Stimulated activated memory B cell treated with anti-CD40 and anti-IgM and Interleukin-4, amounts not matched to agents 10 μg/mL and 1 μg/mL and 100 μg/mL, for 72 hours (primary cell): ENCODE measurements at regions not wholly inside any gene's neighbourhood (a gene's known extent, or its start where the extent isn't known, plus 50 kb on each side); places are given as distances from the start of the nearest gene placed in this dataset.
A peak's percentile ranks its signal among the peaks of the same experiment; 100 is the strongest.

Experiments used
- ATAC-seq: fragments of 150-1000 bp; cut with Tn5 transposase; 2 replicates; pipeline ENCODE4 v1.10.0; 2021
- H3K27ac Mint-ChIP-seq: one replicate; pipeline ENCODE4 v1.8.0; 2022; ENCODE audit warnings: mild to moderate bottlenecking, mixed read lengths
- H3K27me3 Mint-ChIP-seq: one replicate; pipeline ENCODE4 v1.8.0; 2022; ENCODE audit warnings: mixed read lengths
- H3K36me3 Mint-ChIP-seq: one replicate; pipeline ENCODE4 v1.8.0; 2022; ENCODE audit warnings: mixed read lengths
- H3K4me1 Mint-ChIP-seq: one replicate; pipeline ENCODE4 v1.8.0; 2022; ENCODE audit warnings: mixed read lengths
- H3K4me3 Mint-ChIP-seq: one replicate; pipeline ENCODE4 v1.8.0; 2022; ENCODE audit warnings: mild to moderate bottlenecking, moderate library complexity, mixed read lengths
- H3K9me3 Mint-ChIP-seq: one replicate; pipeline ENCODE4 v1.8.0; 2022; ENCODE audit warnings: mixed read lengths

- Mint-ChIP-seq H3K27ac (no peak overlapping the region), H3K9me3 (peaks cover 5% of the 10 kb centered on the region), H3K27me3 (no peaks in the 10 kb centered on the region), H3K4me3 (no peak overlapping the region), H3K36me3 (no peaks in the 10 kb centered on the region), H3K4me1 (no peaks in the 10 kb centered on the region)
- no peak for ATAC-seq
These were observed 329.2 kb downstream of the OSTF1 start for GRCh38 chr9:75417471-75417870.

GRCh38 chr9:75418518-75418917, 330.2 kb downstream of the OSTF1 start:
- H3K36me3 Mint-ChIP-seq, result no peaks in the 10 kb centered on the region
- H3K9me3 Mint-ChIP-seq, result peaks cover 5% of the 10 kb centered on the region
- no peaks in the 10 kb centered on the region for H3K4me1 Mint-ChIP-seq
- no peak overlapping the region for H3K4me3 Mint-ChIP-seq
- no peak overlapping the region for H3K27ac Mint-ChIP-seq
- ATAC-seq, result no peak
- H3K27me3 Mint-ChIP-seq, result no peaks in the 10 kb centered on the region

GRCh38 chr9:75422944-75423522, 334.7 kb downstream of the OSTF1 start:
- ATAC-seq, result no peak
- Mint-ChIP-seq H3K36me3 (no peaks in the 10 kb centered on the region), H3K27ac (no peak overlapping the region), H3K4me1 (no peaks in the 10 kb centered on the region), H3K4me3 (no peak overlapping the region), H3K9me3 (peaks cover 10% of the 10 kb centered on the region), H3K27me3 (no peaks in the 10 kb centered on the region)

- Mint-ChIP-seq H3K9me3 (no peaks in the 10 kb centered on the region), H3K4me1 (no peaks in the 10 kb centered on the region), H3K27ac (no peak overlapping the region), H3K27me3 (no peaks in the 10 kb centered on the region), H3K36me3 (no peaks in the 10 kb centered on the region), H3K4me3 (no peak overlapping the region)
- ATAC-seq, result no peak
These were observed 341.5 kb downstream of the OSTF1 start for GRCh38 chr9:75429531-75430475.

- no peak for ATAC-seq
These were observed 343.1 kb downstream of the OSTF1 start for GRCh38 chr9:75431375-75431774.

GRCh38 chr9:75432386-75432785, 344.1 kb downstream of the OSTF1 start:
- no peak overlapping the region for H3K27ac Mint-ChIP-seq
- no peaks in the 10 kb centered on the region for H3K27me3 Mint-ChIP-seq
- H3K9me3 Mint-ChIP-seq, result no peaks in the 10 kb centered on the region
- H3K4me1 Mint-ChIP-seq, result no peaks in the 10 kb centered on the region
- no peaks in the 10 kb centered on the region for H3K36me3 Mint-ChIP-seq
- no peak for ATAC-seq
- no peak overlapping the region for H3K4me3 Mint-ChIP-seq

More at GRCh38 chr9:75431375-75431774, 343.1 kb downstream of the OSTF1 start:
- Mint-ChIP-seq H3K4me1 (no peaks in the 10 kb centered on the region), H3K36me3 (no peaks in the 10 kb centered on the region), H3K9me3 (no peaks in the 10 kb centered on the region), H3K4me3 (no peak overlapping the region), H3K27ac (no peak overlapping the region), H3K27me3 (no peaks in the 10 kb centered on the region)

GRCh38 chr9:75432888-75433287, 344.6 kb downstream of the OSTF1 start:
- no peaks in the 10 kb centered on the region for H3K4me1 Mint-ChIP-seq
- no peak overlapping the region for H3K27ac Mint-ChIP-seq
- no peaks in the 10 kb centered on the region for H3K36me3 Mint-ChIP-seq
- no peak overlapping the region for H3K4me3 Mint-ChIP-seq
- no peaks in the 10 kb centered on the region for H3K27me3 Mint-ChIP-seq
- peaks cover 2% of the 10 kb centered on the region for H3K9me3 Mint-ChIP-seq
- no peak for ATAC-seq

GRCh38 chr9:75438716-75439115, 350.4 kb downstream of the OSTF1 start:
- no peak overlapping the region for H3K27ac Mint-ChIP-seq
- no peaks in the 10 kb centered on the region for H3K4me1 Mint-ChIP-seq
- H3K4me3 Mint-ChIP-seq, result no peak overlapping the region
- H3K9me3 Mint-ChIP-seq, result peaks cover 8% of the 10 kb centered on the region
- H3K36me3 Mint-ChIP-seq, result no peaks in the 10 kb centered on the region
- H3K27me3 Mint-ChIP-seq, result no peaks in the 10 kb centered on the region
- peak; percentile 24 for ATAC-seq

- ATAC-seq, result no peak
- H3K27me3 Mint-ChIP-seq, result no peaks in the 10 kb centered on the region
- H3K4me1 Mint-ChIP-seq, result no peaks in the 10 kb centered on the region
- peaks cover 9% of the 10 kb centered on the region for H3K9me3 Mint-ChIP-seq
- H3K27ac Mint-ChIP-seq, result no peak overlapping the region
- no peak overlapping the region for H3K4me3 Mint-ChIP-seq
- no peaks in the 10 kb centered on the region for H3K36me3 Mint-ChIP-seq
These were observed 352.6 kb downstream of the OSTF1 start for GRCh38 chr9:75440914-75441313.

GRCh38 chr9:75445144-75445543, 356.8 kb downstream of the OSTF1 start:
- H3K4me3 Mint-ChIP-seq, result no peak overlapping the region
- H3K36me3 Mint-ChIP-seq, result no peaks in the 10 kb centered on the region
- peaks cover 6% of the 10 kb centered on the region for H3K9me3 Mint-ChIP-seq
- no peaks in the 10 kb centered on the region for H3K4me1 Mint-ChIP-seq
- H3K27ac Mint-ChIP-seq, result no peak overlapping the region
- no peaks in the 10 kb centered on the region for H3K27me3 Mint-ChIP-seq
- ATAC-seq, result no peak

GRCh38 chr9:75447281-75447680, 359.0 kb downstream of the OSTF1 start:
- Mint-ChIP-seq H3K4me1 (no peaks in the 10 kb centered on the region), H3K9me3 (peaks cover 6% of the 10 kb centered on the region), H3K27ac (no peak overlapping the region), H3K4me3 (no peak overlapping the region), H3K27me3 (no peaks in the 10 kb centered on the region), H3K36me3 (no peaks in the 10 kb centered on the region)
- ATAC-seq, result no peak

- H3K9me3 Mint-ChIP-seq, result peaks cover 5% of the 10 kb centered on the region
- no peaks in the 10 kb centered on the region for H3K36me3 Mint-ChIP-seq
- H3K4me3 Mint-ChIP-seq, result no peak overlapping the region
- no peak for ATAC-seq
- H3K27me3 Mint-ChIP-seq, result no peaks in the 10 kb centered on the region
- H3K4me1 Mint-ChIP-seq, result no peaks in the 10 kb centered on the region
- no peak overlapping the region for H3K27ac Mint-ChIP-seq
These were observed 360.0 kb downstream of the OSTF1 start for GRCh38 chr9:75448281-75448680.

GRCh38 chr9:75448955-75449354, 360.6 kb downstream of the OSTF1 start:
- H3K4me1 Mint-ChIP-seq, result no peaks in the 10 kb centered on the region
- ATAC-seq, result no peak
- H3K9me3 Mint-ChIP-seq, result no peaks in the 10 kb centered on the region
- H3K27me3 Mint-ChIP-seq, result no peaks in the 10 kb centered on the region
- no peaks in the 10 kb centered on the region for H3K36me3 Mint-ChIP-seq
- no peak overlapping the region for H3K4me3 Mint-ChIP-seq
- no peak overlapping the region for H3K27ac Mint-ChIP-seq

GRCh38 chr9:75451045-75451444, 362.7 kb downstream of the OSTF1 start:
- Mint-ChIP-seq H3K4me3 (no peak overlapping the region), H3K36me3 (no peaks in the 10 kb centered on the region), H3K27me3 (no peaks in the 10 kb centered on the region), H3K27ac (no peak overlapping the region), H3K4me1 (peaks cover 6% of the 10 kb centered on the region), H3K9me3 (peaks cover 3% of the 10 kb centered on the region)
- no peak for ATAC-seq

- Mint-ChIP-seq H3K27me3 (no peaks in the 10 kb centered on the region), H3K36me3 (no peaks in the 10 kb centered on the region), H3K27ac (no peak overlapping the region), H3K9me3 (peaks cover 3% of the 10 kb centered on the region), H3K4me3 (no peak overlapping the region), H3K4me1 (peaks cover 6% of the 10 kb centered on the region)
- no peak for ATAC-seq
These were observed 363.2 kb downstream of the OSTF1 start for GRCh38 chr9:75451505-75451904.

GRCh38 chr9:75452512-75452911, 364.2 kb downstream of the OSTF1 start:
- Mint-ChIP-seq H3K27me3 (no peaks in the 10 kb centered on the region), H3K9me3 (peaks cover 3% of the 10 kb centered on the region), H3K36me3 (no peaks in the 10 kb centered on the region), H3K27ac (no peak overlapping the region), H3K4me1 (peaks cover 6% of the 10 kb centered on the region), H3K4me3 (no peak overlapping the region)
- no peak for ATAC-seq
